ENCODE measurements at regions not wholly inside any gene's neighbourhood (a gene's known extent, or its start where the extent isn't known, plus 50 kb on each side); places are given as distances from the start of the nearest gene placed in this dataset.

GRCh38 chr11:69939551-69940245 is 120.5 kb upstream of the FGF3 start:
- no peak for TF ChIP-seq CTCF (conservative IDR thresholded peaks at IDR 0.05)
- no peak for TF ChIP-seq ZFX (IDR thresholded peaks at IDR 0.05)

Data from C4-2B (cell line).